ENCODE measurements at regions not wholly inside any gene's neighbourhood (a gene's known extent, or its start where the extent isn't known, plus 50 kb on each side); places are given as distances from the start of the nearest gene placed in this dataset.
"Not testable (repeated sequence)": the region's sequence is repeated elsewhere in the genome, so short reads cannot be mapped to it uniquely, and the experiment has no call there.

GRCh38 chr3:22859618-22860017 is 343.5 kb upstream of the UBE2E2 start:
- Mint-ChIP-seq H3K27me3 (no peaks in the 10 kb centered on the region), H3K9me3 (no peaks in the 10 kb centered on the region), H3K4me3 (no peak overlapping the region), H3K4me1 (ENCODE audit: unreplicated experiment) (no peaks in the 10 kb centered on the region), H3K36me3 (no peaks in the 10 kb centered on the region), H3K27ac (no peak overlapping the region)
- no peak for DNase-seq (ENCODE audit: extremely low spot score, unreplicated experiment)
- TF ChIP-seq CTCF (conservative IDR thresholded peaks at IDR 0.05): no peak

GRCh38 chr3:22861426-22861825 is 341.7 kb upstream of the UBE2E2 start:
- no peak overlapping the region for H3K27ac Mint-ChIP-seq
- H3K36me3 Mint-ChIP-seq: no peaks in the 10 kb centered on the region
- TF ChIP-seq CTCF (conservative IDR thresholded peaks at IDR 0.05): no peak
- no peaks in the 10 kb centered on the region for H3K27me3 Mint-ChIP-seq
- DNase-seq (ENCODE audit: extremely low spot score, unreplicated experiment): no peak
- no peak overlapping the region for H3K4me3 Mint-ChIP-seq
- H3K9me3 Mint-ChIP-seq: no peaks in the 10 kb centered on the region
- no peaks in the 10 kb centered on the region for H3K4me1 Mint-ChIP-seq (ENCODE audit: unreplicated experiment)

- H3K4me3 Mint-ChIP-seq: no peak overlapping the region
- no peaks in the 10 kb centered on the region for H3K9me3 Mint-ChIP-seq
- H3K4me1 Mint-ChIP-seq (ENCODE audit: unreplicated experiment): no peaks in the 10 kb centered on the region
- no peak for DNase-seq (ENCODE audit: extremely low spot score, unreplicated experiment)
- no peak for TF ChIP-seq CTCF (conservative IDR thresholded peaks at IDR 0.05)
- H3K36me3 Mint-ChIP-seq: no peaks in the 10 kb centered on the region
- H3K27me3 Mint-ChIP-seq: no peaks in the 10 kb centered on the region
- H3K27ac Mint-ChIP-seq: no peak overlapping the region
Observed at GRCh38 chr3:22862111-22862510, 341.0 kb upstream of the UBE2E2 start.

- not testable (repeated sequence) for H3K27ac Mint-ChIP-seq; H3K4me1 Mint-ChIP-seq (ENCODE audit: unreplicated experiment); H3K9me3 Mint-ChIP-seq
Observed at GRCh38 chr3:22882834-22883233, 320.3 kb upstream of the UBE2E2 start.

DNA sequence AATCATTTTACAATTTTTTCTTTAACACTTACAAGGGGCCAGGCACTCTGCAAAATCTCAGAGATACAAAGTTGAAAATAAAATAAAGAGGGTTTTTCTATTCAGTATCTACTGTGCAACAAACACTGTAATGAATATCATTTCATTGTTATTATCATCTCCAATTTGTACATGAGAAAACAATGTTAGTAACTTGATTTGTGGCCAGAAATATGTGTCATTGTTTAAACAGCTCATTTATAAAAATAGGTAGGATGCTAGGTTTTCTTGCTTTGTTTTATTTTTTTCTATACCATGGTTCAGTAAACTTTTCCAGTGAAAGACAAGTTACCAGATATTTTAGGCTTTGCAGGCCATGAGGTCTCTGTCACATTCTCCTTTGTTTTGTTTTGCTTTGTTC is 318.1 kb upstream of the UBE2E2 start:
- no peak for TF ChIP-seq CTCF (conservative IDR thresholded peaks at IDR 0.05)
- DNase-seq (ENCODE audit: extremely low spot score, unreplicated experiment): no peak
- Mint-ChIP-seq H3K27ac (no peak overlapping the region), H3K36me3 (no peaks in the 10 kb centered on the region), H3K4me1 (ENCODE audit: unreplicated experiment) (no peaks in the 10 kb centered on the region), H3K27me3 (peaks cover 5% of the 10 kb centered on the region), H3K4me3 (no peak overlapping the region), H3K9me3 (no peaks in the 10 kb centered on the region)

More at GRCh38 chr3:22882834-22883233, 320.3 kb upstream of the UBE2E2 start:
- not testable (repeated sequence) for H3K4me3 Mint-ChIP-seq; H3K27me3 Mint-ChIP-seq; H3K36me3 Mint-ChIP-seq; DNase-seq (ENCODE audit: extremely low spot score, unreplicated experiment)

DNA sequence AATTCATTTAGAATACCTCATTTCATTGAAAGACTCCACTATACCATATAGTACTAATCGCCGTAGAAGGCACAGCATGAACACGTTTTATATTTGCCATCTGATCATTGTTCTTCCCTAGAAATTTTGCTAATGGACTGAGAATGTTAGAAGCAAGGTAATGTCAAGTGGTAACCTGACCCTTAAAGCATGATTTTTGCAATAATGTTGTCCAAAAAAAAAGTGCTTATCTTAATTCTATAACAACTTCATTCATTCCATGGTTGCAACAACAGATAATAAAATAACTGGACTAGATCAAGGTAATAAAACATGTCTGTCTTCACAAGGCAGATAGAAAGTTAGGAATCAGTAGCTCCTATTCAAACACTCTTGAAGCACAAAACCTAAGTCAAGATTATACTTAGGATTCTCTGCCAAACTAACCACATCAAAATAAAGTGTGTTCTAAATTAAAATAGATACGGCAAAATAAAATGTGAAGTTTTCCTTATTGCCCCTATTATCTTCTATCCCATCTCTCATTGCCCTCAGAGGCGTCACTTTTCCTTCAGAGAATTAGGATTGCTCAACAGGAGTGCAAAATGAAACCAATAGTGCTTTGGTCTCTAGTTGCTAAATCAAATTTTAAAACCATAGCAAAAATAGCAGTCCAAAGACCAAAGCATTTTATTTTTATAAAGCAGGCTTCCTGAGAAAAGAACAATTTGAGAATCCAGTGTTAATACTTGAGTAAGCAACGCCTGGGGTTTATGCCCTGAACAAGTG is 317.4 kb upstream of the UBE2E2 start:
- no peak for DNase-seq (ENCODE audit: extremely low spot score, unreplicated experiment)
- TF ChIP-seq CTCF (conservative IDR thresholded peaks at IDR 0.05): no peak
- no peaks in the 10 kb centered on the region for H3K9me3 Mint-ChIP-seq
- no peak overlapping the region for H3K4me3 Mint-ChIP-seq
- H3K4me1 Mint-ChIP-seq (ENCODE audit: unreplicated experiment): no peaks in the 10 kb centered on the region
- H3K27ac Mint-ChIP-seq: no peak overlapping the region
- H3K36me3 Mint-ChIP-seq: no peaks in the 10 kb centered on the region
- H3K27me3 Mint-ChIP-seq: peaks cover 5% of the 10 kb centered on the region
